ENCODE measurements at regions not wholly inside any gene's neighbourhood (a gene's known extent, or its start where the extent isn't known, plus 50 kb on each side); places are given as distances from the start of the nearest gene placed in this dataset.
"Not testable (repeated sequence)": the region's sequence is repeated elsewhere in the genome, so short reads cannot be mapped to it uniquely, and the experiment has no call there.

- DNase-seq (ENCODE audit: insufficient read length, low spot score) = no peak
- FAIRE-seq = no peak
Measured at GRCh38 chr3:18086078-18086477, 339.1 kb downstream of the SATB1 start.

- DNase-seq (ENCODE audit: insufficient read length, low spot score) (no peak), FAIRE-seq (no peak)
Measured at GRCh38 chr3:18085429-18085828, 339.7 kb downstream of the SATB1 start.

GRCh38 chr3:18083273-18083590 lies 340.8 kb upstream of the TBC1D5 start:
- FAIRE-seq; DNase-seq (ENCODE audit: insufficient read length, low spot score): not testable (repeated sequence)

GRCh38 chr3:18082551-18083272 lies 340.3 kb upstream of the TBC1D5 start:
- DNase-seq (ENCODE audit: insufficient read length, low spot score) (no peak), FAIRE-seq (no peak)

- DNase-seq (ENCODE audit: insufficient read length, low spot score) (no peak), FAIRE-seq (no peak)
Measured at GRCh38 chr3:18080198-18080689, 337.8 kb upstream of the TBC1D5 start.

GRCh38 chr3:18079739-18080138 lies 337.3 kb upstream of the TBC1D5 start:
- no peak for FAIRE-seq
- no peak for DNase-seq (ENCODE audit: insufficient read length, low spot score)

- no peak for DNase-seq (ENCODE audit: insufficient read length, low spot score)
- FAIRE-seq = no peak
Measured at GRCh38 chr3:18079062-18079461, 336.6 kb upstream of the TBC1D5 start.

- FAIRE-seq (no peak), DNase-seq (ENCODE audit: insufficient read length, low spot score) (no peak)
Measured at GRCh38 chr3:18077128-18077840, 334.9 kb upstream of the TBC1D5 start.

GRCh38 chr3:18076301-18076700 lies 333.9 kb upstream of the TBC1D5 start:
- DNase-seq (ENCODE audit: insufficient read length, low spot score) (no peak), FAIRE-seq (no peak)

GRCh38 chr3:18075799-18076198 lies 333.4 kb upstream of the TBC1D5 start:
- DNase-seq (ENCODE audit: insufficient read length, low spot score) (no peak), FAIRE-seq (no peak)

GRCh38 chr3:18071833-18072232 lies 329.4 kb upstream of the TBC1D5 start:
- no peak for FAIRE-seq
- DNase-seq (ENCODE audit: insufficient read length, low spot score) = no peak

- DNase-seq (ENCODE audit: insufficient read length, low spot score) (no peak), FAIRE-seq (no peak)
Measured at GRCh38 chr3:18070944-18071343, 328.5 kb upstream of the TBC1D5 start.

- DNase-seq (ENCODE audit: insufficient read length, low spot score) (no peak), FAIRE-seq (no peak)
Measured at GRCh38 chr3:18070231-18070630, 327.8 kb upstream of the TBC1D5 start.

- no peak for FAIRE-seq
- DNase-seq (ENCODE audit: insufficient read length, low spot score) = no peak
Measured at GRCh38 chr3:18069568-18069967, 327.1 kb upstream of the TBC1D5 start.

- no peak for FAIRE-seq
- DNase-seq (ENCODE audit: insufficient read length, low spot score) = no peak
Measured at GRCh38 chr3:18066899-18067582, 324.6 kb upstream of the TBC1D5 start.

GRCh38 chr3:18064586-18064985 lies 322.2 kb upstream of the TBC1D5 start:
- DNase-seq (ENCODE audit: insufficient read length, low spot score) (no peak), FAIRE-seq (no peak)

- DNase-seq (ENCODE audit: insufficient read length, low spot score) (no peak), FAIRE-seq (no peak)
Measured at GRCh38 chr3:18062657-18063025, 320.2 kb upstream of the TBC1D5 start.

GRCh38 chr3:18061737-18062656 lies 319.6 kb upstream of the TBC1D5 start:
- DNase-seq (ENCODE audit: insufficient read length, low spot score) (no peak), FAIRE-seq (no peak)

GRCh38 chr3:18058666-18059065 lies 316.2 kb upstream of the TBC1D5 start:
- FAIRE-seq (no peak), DNase-seq (ENCODE audit: insufficient read length, low spot score) (no peak)

- FAIRE-seq = no peak
- DNase-seq (ENCODE audit: insufficient read length, low spot score) = no peak
Measured at GRCh38 chr3:18057471-18058091, 315.1 kb upstream of the TBC1D5 start.
